ENCODE measurements at regions not wholly inside any gene's neighbourhood (a gene's known extent, or its start where the extent isn't known, plus 50 kb on each side); places are given as distances from the start of the nearest gene placed in this dataset.
"Not testable (repeated sequence)": the region's sequence is repeated elsewhere in the genome, so short reads cannot be mapped to it uniquely, and the experiment has no call there.

DNA sequence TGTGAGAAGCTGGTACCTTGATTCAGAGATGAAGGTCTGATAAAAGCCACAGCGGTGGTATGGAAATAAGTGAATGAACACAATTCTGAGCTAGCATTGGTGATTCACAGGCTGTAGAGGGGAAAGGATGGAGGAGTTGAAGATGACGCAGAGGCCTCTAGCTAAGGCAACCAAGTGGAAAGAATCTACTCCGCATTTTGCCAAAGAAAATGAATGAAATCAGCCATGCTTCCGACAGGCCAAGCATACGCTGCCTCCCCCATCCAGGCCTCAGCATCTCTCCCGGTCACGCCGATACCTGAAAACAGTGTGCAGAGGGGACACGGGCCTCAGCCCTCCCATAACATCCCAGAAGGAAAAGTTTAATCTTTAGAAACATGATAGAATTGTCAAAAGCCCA lies 124.3 kb upstream of the UNC5B start:
- Histone ChIP-seq H3K36me3 (no peaks in the 10 kb centered on the region), H3K4me3 (no peak overlapping the region), H3K27me3 (no peaks in the 10 kb centered on the region), H3K27ac (no peak overlapping the region), H3K4me1 (no peaks in the 10 kb centered on the region), H3K9me3 (no peaks in the 10 kb centered on the region)
- intact Hi-C loops (cut with DNase I): no loop called here
- WGBS (ENCODE audit: insufficient coverage, low coverage, low lambda C conversion rate, missing lambda C conversion rate): 96% methylated on average over 8 of the region's 9 CpGs
- TF ChIP-seq POLR2A (IDR thresholded peaks at IDR 0.05) (no peak), CTCF (IDR thresholded peaks at IDR 0.05) (no peak)
- ATAC-seq: no peak
- no peak for DNase-seq

DNA sequence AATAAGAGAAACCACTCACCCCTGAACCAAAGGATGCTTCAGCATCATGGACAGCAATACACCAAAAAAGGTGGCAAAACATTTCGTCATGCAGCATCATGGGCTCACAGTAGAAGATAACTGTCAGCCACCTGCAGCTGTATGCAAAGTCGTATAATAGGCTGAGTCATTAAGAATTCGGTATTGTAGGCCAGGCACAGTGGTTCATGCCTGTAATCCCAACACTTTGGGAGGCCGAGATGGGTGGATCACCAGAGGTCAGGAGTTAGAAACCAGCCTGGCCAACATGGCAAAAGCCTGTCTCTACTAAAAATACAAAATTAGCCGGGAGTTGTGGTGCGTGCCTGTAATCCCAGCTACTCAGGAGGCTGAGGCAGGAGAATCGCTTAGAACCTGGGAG lies 123.8 kb upstream of the UNC5B start:
- WGBS (ENCODE audit: insufficient coverage, low coverage, low lambda C conversion rate, missing lambda C conversion rate): 86% methylated on average over 6 of the region's 7 CpGs
- ATAC-seq; H3K27ac ChIP-seq; H3K4me3 ChIP-seq; H3K4me1 ChIP-seq; H3K36me3 ChIP-seq; intact Hi-C loops (cut with DNase I); H3K27me3 ChIP-seq; H3K9me3 ChIP-seq: not testable (repeated sequence)
- DNase-seq: peak in 1 of 3 donors; percentile 9

- DNase-seq (peak in 2 of 3 donors; percentile 18 to 27), ATAC-seq (no peak)
- Histone ChIP-seq H3K4me1 (no peaks in the 10 kb centered on the region), H3K9me3 (no peaks in the 10 kb centered on the region), H3K27me3 (no peaks in the 10 kb centered on the region), H3K36me3 (no peaks in the 10 kb centered on the region), H3K27ac (no peak overlapping the region), H3K4me3 (no peak overlapping the region)
- intact Hi-C loops (cut with DNase I): no loop called here
- TF ChIP-seq POLR2A (IDR thresholded peaks at IDR 0.05) (no peak), CTCF (IDR thresholded peaks at IDR 0.05) (no peak)
- no CpG with 5 or more reads among the region's 1 CpG for WGBS (ENCODE audit: insufficient coverage, low coverage, low lambda C conversion rate, missing lambda C conversion rate)
Observed at GRCh38 chr10:71089162-71089561, 123.2 kb upstream of the UNC5B start.

GRCh38 chr10:71090330-71090729 lies 122.0 kb upstream of the UNC5B start:
- WGBS (ENCODE audit: insufficient coverage, low coverage, low lambda C conversion rate, missing lambda C conversion rate): 58% methylated on average over 3 of the region's 5 CpGs
- no peak overlapping the region for H3K27ac ChIP-seq
- H3K4me3 ChIP-seq: no peak overlapping the region
- no peaks in the 10 kb centered on the region for H3K36me3 ChIP-seq
- no peaks in the 10 kb centered on the region for H3K9me3 ChIP-seq
- intact Hi-C loops (cut with DNase I): no loop called here
- TF ChIP-seq POLR2A (IDR thresholded peaks at IDR 0.05) (no peak), CTCF (IDR thresholded peaks at IDR 0.05) (no peak)
- ATAC-seq (no peak), DNase-seq (peak in 1 of 3 donors; percentile 21)
- no peaks in the 10 kb centered on the region for H3K4me1 ChIP-seq
- H3K27me3 ChIP-seq: no peaks in the 10 kb centered on the region

DNA sequence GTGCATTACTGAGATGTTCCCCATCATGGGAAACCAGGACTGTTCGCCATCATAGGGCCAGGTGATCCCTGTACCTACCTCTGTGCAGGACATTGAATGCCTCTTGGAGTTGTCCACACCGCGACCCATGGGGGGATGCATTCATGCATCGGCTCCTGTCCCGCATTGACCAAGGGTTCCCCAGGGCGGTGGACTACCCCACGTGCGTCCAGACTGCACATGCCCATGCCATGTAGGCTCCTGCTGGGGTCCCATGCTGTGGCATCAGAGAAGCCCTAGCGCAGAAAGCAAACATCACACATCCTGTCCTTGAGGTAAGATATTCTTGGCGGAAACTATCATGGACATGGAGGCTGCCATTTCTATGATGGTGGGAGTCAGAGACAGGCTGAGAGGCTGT lies 121.6 kb upstream of the UNC5B start:
- DNase-seq (peak in 2 of 3 donors; percentile 39 to 42), ATAC-seq (peak in 1 of 4 donors; percentile 30)
- no peak overlapping the region for H3K27ac ChIP-seq
- H3K4me3 ChIP-seq: no peak overlapping the region
- 86% methylated on average over 4 of the region's 10 CpGs for WGBS (ENCODE audit: insufficient coverage, low coverage, low lambda C conversion rate, missing lambda C conversion rate)
- no peaks in the 10 kb centered on the region for H3K36me3 ChIP-seq
- no peaks in the 10 kb centered on the region for H3K4me1 ChIP-seq
- intact Hi-C loops (cut with DNase I): no loop called here
- no peaks in the 10 kb centered on the region for H3K9me3 ChIP-seq
- no peaks in the 10 kb centered on the region for H3K27me3 ChIP-seq
- no peak for TF ChIP-seq CTCF (IDR thresholded peaks at IDR 0.05)
- no peak for TF ChIP-seq POLR2A (IDR thresholded peaks at IDR 0.05)

All from right lobe of liver (tissue), 6 donors.